Esophagus muscularis mucosa (tissue), 4 donors: ENCODE measurements at regions not wholly inside any gene's neighbourhood (a gene's known extent, or its start where the extent isn't known, plus 50 kb on each side); places are given as distances from the start of the nearest gene placed in this dataset.

Experiments
- EP300 ChIP-seq: sonication (generic); formaldehyde crosslinking; IDR thresholded peaks from one replicate; pipeline ENCODE4 v1.6.1; 2017; ENCODE audit warnings: antibody characterized with exemption
- POLR2A ChIP-seq: fragments of 450-650 bp; IDR thresholded peaks from one replicate; pipeline ENCODE4 v1.6.1; 2017; ENCODE audit warnings: antibody characterized with exemption, moderate library complexity, mild to moderate bottlenecking, low read depth
- POLR2AphosphoS5 ChIP-seq, 2 donors: sonication (generic); formaldehyde crosslinking; IDR thresholded peaks; one replicate each; pipeline ENCODE4 v1.6.1; 2017; ENCODE audit warnings: antibody characterized with exemption in 2 of 2
- TF ChIP-seq, protein P1 (sequence below), 3 experiments: fragments of 200-600 bp in 2 of 3; fragments of 450-650 bp in 1 of 3; sonication (generic) in 2 of 3; IDR thresholded peaks; one replicate each; pipeline ENCODE4 v1.5.1; 2017 to 2019; ENCODE audit warnings: antibody characterized with exemption in 3 of 3, mild to moderate bottlenecking in 2 of 3, moderate library complexity in 1 of 3

GRCh38 chr1:201769966-201770365, 59.0 kb upstream of the IPO9 start:
- TF ChIP-seq POLR2AphosphoS5 (IDR thresholded peaks at IDR 0.05) (peak in 1 of 2 donors; percentile 10), EP300 (no peak), POLR2A (no peak)
- TF ChIP-seq, protein P1, sequence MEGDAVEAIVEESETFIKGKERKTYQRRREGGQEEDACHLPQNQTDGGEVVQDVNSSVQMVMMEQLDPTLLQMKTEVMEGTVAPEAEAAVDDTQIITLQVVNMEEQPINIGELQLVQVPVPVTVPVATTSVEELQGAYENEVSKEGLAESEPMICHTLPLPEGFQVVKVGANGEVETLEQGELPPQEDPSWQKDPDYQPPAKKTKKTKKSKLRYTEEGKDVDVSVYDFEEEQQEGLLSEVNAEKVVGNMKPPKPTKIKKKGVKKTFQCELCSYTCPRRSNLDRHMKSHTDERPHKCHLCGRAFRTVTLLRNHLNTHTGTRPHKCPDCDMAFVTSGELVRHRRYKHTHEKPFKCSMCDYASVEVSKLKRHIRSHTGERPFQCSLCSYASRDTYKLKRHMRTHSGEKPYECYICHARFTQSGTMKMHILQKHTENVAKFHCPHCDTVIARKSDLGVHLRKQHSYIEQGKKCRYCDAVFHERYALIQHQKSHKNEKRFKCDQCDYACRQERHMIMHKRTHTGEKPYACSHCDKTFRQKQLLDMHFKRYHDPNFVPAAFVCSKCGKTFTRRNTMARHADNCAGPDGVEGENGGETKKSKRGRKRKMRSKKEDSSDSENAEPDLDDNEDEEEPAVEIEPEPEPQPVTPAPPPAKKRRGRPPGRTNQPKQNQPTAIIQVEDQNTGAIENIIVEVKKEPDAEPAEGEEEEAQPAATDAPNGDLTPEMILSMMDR (IDR thresholded peaks at IDR 0.05): no peak
